K562 (cell line): ENCODE measurements at regions not wholly inside any gene's neighbourhood (a gene's known extent, or its start where the extent isn't known, plus 50 kb on each side); places are given as distances from the start of the nearest gene placed in this dataset.
A peak's percentile ranks its signal among the peaks of the same experiment; 100 is the strongest.

Experiments
- ATAC-seq: fragments of 200-7000 bp; cut with Tn5 transposase; 3 replicates; pipeline ENCODE4 v1.9.1; 2020; ENCODE audit warnings: moderate library complexity
- BruUV-seq: library from RNA; stranded (reverse); fragments of 400-500 nt; replicated peaks from 2 replicates; lab custom pipeline; 2021; lab: Mats Ljungman, UMichigan
- CTCF ChIA-PET: fragments of 300-600 bp; formaldehyde crosslinking; extraction: SDS; loops from one replicate; lab custom pipeline; 2021; ENCODE audit warnings: low intra/inter-chr PET ratio; lab: Yijun Ruan, JAX
- POLR2A ChIA-PET: fragments of 300-600, 350-650 bp; sonication (Branson Sonifier 250); formaldehyde crosslinking; extraction: SDS; loops from one replicate; lab custom pipeline; 2021; ENCODE audit warnings: antibody characterized with exemption, inconsistent platforms; lab: Yijun Ruan, JAX
- DNase-seq, 4 experiments: peaks; one replicate each; pipeline versions ENCODE4 v3.0.0 to v3.0.0-alpha.2; 2011 to 2018; ENCODE audit warnings: low spot score in 3 of 4, mixed read lengths in 3 of 4; ENCODE audit errors: extremely low read depth in 1 of 4
- FAIRE-seq: peaks from 2 replicates; lab custom pipeline; 2011; peaks lifted over from hg19 to GRCh38; lab: Jason Lieb, UNC
- H2AFZ ChIP-seq: 2 replicates; pipeline ENCODE4 v1.6.0; 2011; ENCODE audit warnings: low read depth, low read length, control low read depth, inconsistent platforms
- H3K27ac ChIP-seq: fragments of 200-600 bp; 3 replicates; pipeline ENCODE4 v1.8.0; 2011; ENCODE audit warnings: low read depth, mild to moderate bottlenecking, control low read depth, inconsistent platforms, low read length, moderate library complexity, mixed read lengths; ENCODE audit errors: extremely low read depth
- H3K27me3 ChIP-seq, 2 experiments: fragments of 300-600 bp in 1 of 2; 2 replicates in 1 of 2; 3 replicates in 1 of 2; pipeline versions ENCODE4 v1.6.0 to v1.8.0; 2011; ENCODE audit warnings: inconsistent platforms in 2 of 2, low read length in 2 of 2, mild to moderate bottlenecking in 1 of 2, mixed read lengths in 1 of 2, moderate library complexity in 1 of 2; ENCODE audit not compliant: control insufficient read depth in 2 of 2, insufficient read depth in 2 of 2
- H3K36me3 ChIP-seq: fragments of 300-600 bp; 3 replicates; pipeline ENCODE4 v1.8.0; 2011; ENCODE audit warnings: mild to moderate bottlenecking, low read length, inconsistent platforms; ENCODE audit not compliant: control insufficient read depth, insufficient read depth
- H3K4me1 ChIP-seq, 2 experiments: fragments of 200-600 bp in 1 of 2; replicated peaks in 1 of 2; 2 replicates in 1 of 2; 3 replicates in 1 of 2; pipeline versions ENCODE4 v1.5.1 to v1.8.0; 2011; ENCODE audit warnings: inconsistent platforms in 2 of 2, low read length in 2 of 2, mild to moderate bottlenecking in 1 of 2, mixed read lengths in 1 of 2, moderate library complexity in 1 of 2; ENCODE audit not compliant: control insufficient read depth in 2 of 2, insufficient read depth in 2 of 2
- H3K4me2 ChIP-seq: 2 replicates; pipeline ENCODE4 v1.6.1; 2011; ENCODE audit warnings: low read length, control low read depth, inconsistent platforms, mixed read lengths; ENCODE audit not compliant: insufficient read depth
- H3K4me3 ChIP-seq: fragments of 200-600 bp; sonication (generic), shearing (Covaris generic); 2 replicates; pipeline ENCODE4 v1.5.1; 2016; ENCODE audit warnings: control low read depth, inconsistent platforms
- H3K79me2 ChIP-seq: fragments of 200-600 bp; 3 replicates; pipeline ENCODE4 v1.8.0; 2011; ENCODE audit warnings: low read length, inconsistent platforms; ENCODE audit not compliant: control insufficient read depth, insufficient read depth
- H3K9ac ChIP-seq, 2 experiments: 2 replicates each; pipeline versions ENCODE4 v1.6.0 to v1.6.1; 2011; ENCODE audit warnings: low read depth in 2 of 2, low read length in 2 of 2, control low read depth in 1 of 2, inconsistent platforms in 1 of 2, mild to moderate bottlenecking in 1 of 2, mixed read lengths in 1 of 2; ENCODE audit not compliant: insufficient read depth in 1 of 2
- H3K9me1 ChIP-seq: one replicate; pipeline ENCODE4 v1.6.0; 2011; ENCODE audit warnings: inconsistent platforms, mild to moderate bottlenecking, low read length, moderate library complexity; ENCODE audit not compliant: control insufficient read depth, insufficient read depth
- H3K9me3 ChIP-seq: replicated peaks from 2 replicates; pipeline ENCODE4 v1.5.1; 2011; ENCODE audit warnings: low read depth, low read length, inconsistent platforms; ENCODE audit not compliant: control insufficient read depth, insufficient read depth
- H4K20me1 ChIP-seq: replicated peaks from 2 replicates; pipeline ENCODE4 v1.6.1; 2011; ENCODE audit warnings: low read length, inconsistent platforms, mixed read lengths; ENCODE audit not compliant: control insufficient read depth, insufficient read depth
- ARID1B ChIP-seq: fragments of 450-650 bp; IDR thresholded peaks from 2 replicates; pipeline ENCODE4 v1.6.1; 2016; ENCODE audit warnings: antibody characterized with exemption, mild to moderate bottlenecking, inconsistent platforms
- ARNT ChIP-seq, 2 experiments: fragments of 450-650 bp; IDR thresholded peaks; 2 replicates each; pipeline ENCODE4 v1.6.1; 2016; ENCODE audit warnings: mild to moderate bottlenecking in 1 of 2
- ATF3 ChIP-seq, 2 experiments: fragments of 450-650 bp in 1 of 2; sonication (generic) in 1 of 2; formaldehyde crosslinking in 1 of 2; IDR thresholded peaks in 1 of 2; conservative IDR thresholded peaks in 1 of 2; 2 replicates each; pipeline versions ENCODE4 v1.6.1 to v1.8.1; 2016 to 2023; ENCODE audit warnings: mild to moderate bottlenecking in 2 of 2, moderate library complexity in 2 of 2, inconsistent platforms in 1 of 2, missing genetic modification reagents in 1 of 2
- ATF7 ChIP-seq: fragments of 450-650 bp; IDR thresholded peaks from 2 replicates; pipeline ENCODE4 v1.7.1; 2014; ENCODE audit warnings: mild to moderate bottlenecking, moderate library complexity
- BCOR ChIP-seq: fragments of 450-650 bp; IDR thresholded peaks from 2 replicates; pipeline ENCODE4 v1.6.1; 2016
- CBFB ChIP-seq: sonication (generic); formaldehyde crosslinking; IDR thresholded peaks from 2 replicates; pipeline ENCODE4 v1.4.0; 2020; ENCODE audit warnings: mild to moderate bottlenecking, missing genetic modification reagents
- ESRRA ChIP-seq: fragments of 450-650 bp; IDR thresholded peaks from 2 replicates; pipeline ENCODE4 v1.6.1; 2014; ENCODE audit warnings: low read depth, mild to moderate bottlenecking, moderate library complexity, borderline replicate concordance
- ETV5 ChIP-seq: sonication (generic); formaldehyde crosslinking; IDR thresholded peaks from 2 replicates; pipeline ENCODE4 v1.4.0; 2020; ENCODE audit warnings: low read depth, mild to moderate bottlenecking, missing genetic modification reagents
- FOSL1 ChIP-seq: fragments of 200-800 bp; sonication (Bioruptor generic); conservative IDR thresholded peaks from 2 replicates; pipeline ENCODE4 v1.6.1; 2016; ENCODE audit warnings: missing genetic modification characterization, missing compliant biosample characterization
- JUND ChIP-seq, 2 experiments: IDR thresholded peaks; 2 replicates in 1 of 2; 3 replicates in 1 of 2; pipeline ENCODE4 v1.6.1; 2011; ENCODE audit warnings: borderline replicate concordance in 2 of 2, low read depth in 2 of 2, low read length in 2 of 2, improper control_type of control experiment in 1 of 2, missing biosample characterization in 1 of 2, missing genetic modification characterization in 1 of 2, missing genetic modification reagents in 1 of 2
- KDM1A ChIP-seq, 2 experiments: fragments of 450-650 bp; IDR thresholded peaks; 2 replicates each; pipeline ENCODE4 v1.6.1; 2016; ENCODE audit warnings: mild to moderate bottlenecking in 2 of 2
- MEF2A ChIP-seq: IDR thresholded peaks from 2 replicates; pipeline ENCODE4 v1.6.1; 2011; ENCODE audit warnings: low read depth, mild to moderate bottlenecking, low read length, moderate library complexity; ENCODE audit not compliant: control insufficient read depth
- NR2C1 ChIP-seq, 2 experiments: fragments of 450-650 bp; IDR thresholded peaks; 2 replicates each; pipeline ENCODE4 v1.6.1; 2017; ENCODE audit warnings: mild to moderate bottlenecking in 2 of 2, antibody characterized with exemption in 1 of 2, inconsistent platforms in 1 of 2, missing compliant biosample characterization in 1 of 2, missing genetic modification characterization in 1 of 2
- POLR3G ChIP-seq: IDR thresholded peaks from 2 replicates; pipeline ENCODE4 v1.6.1; 2011; ENCODE audit not compliant: insufficient read length, insufficient replicate concordance; ENCODE audit errors: extremely low read depth
- RBM25 ChIP-seq: fragments of 200-400 bp; formaldehyde crosslinking; IDR thresholded peaks from 2 replicates; pipeline ENCODE4 v1.6.1; 2018; ENCODE audit warnings: low read length, low read depth, moderate library complexity; ENCODE audit not compliant: severe bottlenecking
- RBM34 ChIP-seq: fragments of 200-400 bp; formaldehyde crosslinking; IDR thresholded peaks from 2 replicates; pipeline ENCODE4 v1.6.1; 2018; ENCODE audit warnings: low read length, borderline replicate concordance; ENCODE audit not compliant: insufficient read depth
- SMARCA5 ChIP-seq: fragments of 450-650 bp; IDR thresholded peaks from 2 replicates; pipeline ENCODE4 v1.6.1; 2016
- TAF7 ChIP-seq: fragments of 450-650 bp; IDR thresholded peaks from 2 replicates; pipeline ENCODE4 v1.6.1; 2016; ENCODE audit warnings: missing genetic modification characterization, missing compliant biosample characterization
- TCF7 ChIP-seq: sonication (generic); IDR thresholded peaks from 2 replicates; pipeline ENCODE4 v1.6.1; 2016; ENCODE audit warnings: antibody characterized with exemption, borderline replicate concordance
- TEAD2 ChIP-seq: fragments of 450-650 bp; IDR thresholded peaks from 2 replicates; pipeline ENCODE4 v1.6.1; 2016; ENCODE audit warnings: missing genetic modification characterization, control low read depth, missing compliant biosample characterization
- WGBS: fragments of 100-300 bp; shearing (Covaris generic); methylation state at CpG from one replicate; pipeline ENCODE4 v1.1.6; 2016; ENCODE audit warnings: low coverage, mixed read lengths; ENCODE audit not compliant: insufficient coverage; ENCODE audit errors: missing lambda C conversion rate; 5-methylcytosine and 5-hydroxymethylcytosine counted together
- in situ Hi-C: fragments of 300-500 bp; cut with MboI; formaldehyde crosslinking; loops from 4 replicates; pipeline ENCODE4 v1.15.0; 2018; ENCODE audit warnings: inconsistent platforms, mixed read lengths
- intact Hi-C: fragments of 100-400 bp; cut with micrococcal nuclease; formaldehyde crosslinking; loops from 2 replicates; pipeline ENCODE4 v1.14.2; 2022
- TF ChIP-seq, protein P1 (sequence below): fragments of 250-450 bp; sonication (Bioruptor Pico); IDR thresholded peaks from 2 replicates; pipeline ENCODE4 v1.8.0; 2022; ENCODE audit warnings: inconsistent platforms, mild to moderate bottlenecking, moderate library complexity, borderline replicate concordance

GRCh38 chr1:201634261-201634660, 95.3 kb downstream of the NAV1 start:
- BruUV-seq: no TSS peak
- ATAC-seq (no peak), FAIRE-seq (no peak), DNase-seq (peak in 2 of 4 experiments; percentile 42)
- H3K36me3 ChIP-seq: no peaks in the 10 kb centered on the region
- no peaks in the 10 kb centered on the region for H3K9me3 ChIP-seq
- 10% methylated on average over 2 of the region's 2 CpGs for WGBS
- CTCF ChIA-PET: no interaction called here
- no peak overlapping the region for H2AFZ ChIP-seq
- H3K79me2 ChIP-seq: no peaks in the 10 kb centered on the region
- peaks cover 15 to 43% of the 10 kb centered on the region in 2 experiments; a peak in 4 of 5 replicates for H3K4me1 ChIP-seq
- H3K4me3 ChIP-seq: no peak overlapping the region
- H3K27ac ChIP-seq: no peak overlapping the region
- intact Hi-C loops (no loop called here), in situ Hi-C loops (no loop called here)
- POLR2A ChIA-PET: interaction anchor here (1.0 kb wide), 2 partner anchors 14 to 52 kb away, joined by 3 read pairs; no protein-coding TSS in a partner anchor
- H3K9ac ChIP-seq: no peak overlapping the region
- no peak overlapping the region for H3K4me2 ChIP-seq
- no peaks in the 10 kb centered on the region for H4K20me1 ChIP-seq
- H3K27me3 ChIP-seq: no peaks in the 10 kb centered on the region
- no peaks in the 10 kb centered on the region for H3K9me1 ChIP-seq
- TF ChIP-seq ATF7: peak; percentile 77
- TF ChIP-seq TCF7: no peak
- no peak for TF ChIP-seq POLR3G
- peak in 1 of 2 experiments; percentile 33; a peak in 1 of 4 replicates for TF ChIP-seq KDM1A (IDR thresholded peaks at IDR 0.05)
- TF ChIP-seq TEAD2 (tag): no peak
- TF ChIP-seq FOSL1: peak; percentile 70
- TF ChIP-seq ARNT (IDR thresholded peaks at IDR 0.05): no peak
- no peak for TF ChIP-seq ETV5 (CRISPR knock-in tag)
- peak; percentile 77; the same call in 1 of the 2 replicates for TF ChIP-seq ATF3 (IDR thresholded peaks at IDR 0.05)
- TF ChIP-seq ATF3 (CRISPR knock-in tag; conservative IDR thresholded peaks at IDR 0.05): no peak
- TF ChIP-seq BCOR: peak; percentile 33; the same call in 1 of the 2 replicates
- peak; percentile 43; the same call in 1 of the 2 replicates for TF ChIP-seq ARID1B
- TF ChIP-seq SMARCA5: no peak
- TF ChIP-seq CBFB (CRISPR knock-in tag): no peak
- TF ChIP-seq TAF7 (tag): no peak
- no peak for TF ChIP-seq RBM34
- peak; percentile 83 for TF ChIP-seq JUND (IDR thresholded peaks at IDR 0.05; ENCODE audit: borderline replicate concordance, low read depth, low read length)
- TF ChIP-seq JUND (tag; IDR thresholded peaks at IDR 0.05; ENCODE audit: borderline replicate concordance, low read depth, low read length): peak; percentile 78; the same call in 2 of the 3 replicates
- peak; percentile 78 for TF ChIP-seq ESRRA
- TF ChIP-seq, protein P1, sequence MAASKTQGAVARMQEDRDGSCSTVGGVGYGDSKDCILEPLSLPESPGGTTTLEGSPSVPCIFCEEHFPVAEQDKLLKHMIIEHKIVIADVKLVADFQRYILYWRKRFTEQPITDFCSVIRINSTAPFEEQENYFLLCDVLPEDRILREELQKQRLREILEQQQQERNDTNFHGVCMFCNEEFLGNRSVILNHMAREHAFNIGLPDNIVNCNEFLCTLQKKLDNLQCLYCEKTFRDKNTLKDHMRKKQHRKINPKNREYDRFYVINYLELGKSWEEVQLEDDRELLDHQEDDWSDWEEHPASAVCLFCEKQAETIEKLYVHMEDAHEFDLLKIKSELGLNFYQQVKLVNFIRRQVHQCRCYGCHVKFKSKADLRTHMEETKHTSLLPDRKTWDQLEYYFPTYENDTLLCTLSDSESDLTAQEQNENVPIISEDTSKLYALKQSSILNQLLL (CRISPR knock-in tag): no peak
- TF ChIP-seq NR2C1 (IDR thresholded peaks at IDR 0.05): no peak
- TF ChIP-seq NR2C1 (tag; IDR thresholded peaks at IDR 0.05): peak; percentile 52; the same call in 1 of the 2 replicates
- peak; percentile 15 for TF ChIP-seq RBM25
- no peak for TF ChIP-seq MEF2A
